OCI-LY7 (cell line): ENCODE measurements at regions not wholly inside any gene's neighbourhood (a gene's known extent, or its start where the extent isn't known, plus 50 kb on each side); places are given as distances from the start of the nearest gene placed in this dataset.

Experiments
- BruUV-seq: library from RNA; stranded (reverse); fragments of 400-500 nt; replicated peaks from 2 replicates; lab custom pipeline; 2021; lab: Mats Ljungman, UMichigan
- CTCF ChIA-PET: fragments of 300-600 bp; sonication (Branson Sonifier 250); formaldehyde crosslinking; loops from one replicate; lab custom pipeline; 2022; ENCODE audit warnings: antibody characterized with exemption; ENCODE audit not compliant: unreplicated experiment; lab: Charles Lee
- POLR2A ChIA-PET: fragments of 300-600 bp; sonication (Branson Sonifier 250); formaldehyde crosslinking; loops from one replicate; lab custom pipeline; 2022; ENCODE audit warnings: antibody characterized with exemption; lab: Charles Lee
- DNase-seq: peaks from one replicate; pipeline ENCODE4 v3.0.0-alpha.2; 2015; ENCODE audit warnings: low spot score
- H2AFZ ChIP-seq: fragments of 200-600 bp; sonication (generic), shearing (Covaris generic); 2 replicates; pipeline ENCODE4 v1.6.1; 2014; ENCODE audit warnings: mild to moderate bottlenecking, antibody characterized with exemption, low read length, moderate library complexity
- H3K27ac ChIP-seq: fragments of 200-600 bp; sonication (generic); 2 replicates; pipeline ENCODE4 v1.5.1; 2014; ENCODE audit warnings: mixed run types, low read depth, mild to moderate bottlenecking, moderate library complexity, low read length, inconsistent platforms; ENCODE audit not compliant: poor library complexity, severe bottlenecking
- H3K36me3 ChIP-seq: fragments of 200-600 bp; sonication (generic); 2 replicates; pipeline ENCODE4 v1.6.1; 2014; ENCODE audit warnings: mild to moderate bottlenecking, antibody characterized with exemption, low read length, moderate library complexity, mixed read lengths; ENCODE audit not compliant: insufficient read depth
- H3K4me1 ChIP-seq: fragments of 200-600 bp; sonication (generic); 2 replicates; pipeline ENCODE4 v1.5.1; 2014; ENCODE audit warnings: mild to moderate bottlenecking, low read length; ENCODE audit not compliant: insufficient read depth, poor library complexity, severe bottlenecking
- H3K4me2 ChIP-seq: fragments of 200-600 bp; sonication (generic); 2 replicates; pipeline ENCODE4 v1.6.1; 2014; ENCODE audit warnings: mild to moderate bottlenecking, low read length
- H3K4me3 ChIP-seq: fragments of 200-600 bp; sonication (generic); 2 replicates; pipeline ENCODE4 v1.5.1; 2014; ENCODE audit warnings: mild to moderate bottlenecking, low read depth, low read length; ENCODE audit not compliant: poor library complexity, severe bottlenecking
- H3K79me2 ChIP-seq: fragments of 200-600 bp; sonication (generic); 2 replicates; pipeline ENCODE4 v1.6.1; 2016; ENCODE audit warnings: low read depth, mild to moderate bottlenecking, low read length, moderate library complexity, mixed read lengths; ENCODE audit not compliant: insufficient read depth
- H3K9me2 ChIP-seq: fragments of 200-600 bp; sonication (generic); 2 replicates; pipeline ENCODE4 v1.6.1; 2016; ENCODE audit warnings: mild to moderate bottlenecking, low read length, mixed read lengths; ENCODE audit not compliant: insufficient read depth
- H3K9me3 ChIP-seq: fragments of 200-600 bp; sonication (generic); 2 replicates; pipeline ENCODE4 v1.6.1; 2014; ENCODE audit warnings: mild to moderate bottlenecking, mixed run types, low read length, mixed read lengths
- H4K20me1 ChIP-seq: fragments of 200-600 bp; sonication (generic); 2 replicates; pipeline ENCODE4 v1.6.1; 2014; ENCODE audit warnings: mild to moderate bottlenecking, antibody characterized with exemption, low read length, moderate library complexity, mixed read lengths; ENCODE audit not compliant: insufficient read depth
- CTCF ChIP-seq: fragments of 200-600 bp; sonication (generic); conservative IDR thresholded peaks from 2 replicates; pipeline ENCODE4 v1.5.1; 2014; ENCODE audit warnings: mild to moderate bottlenecking, antibody characterized with exemption, low read length, moderate library complexity, mixed read lengths
- EZH2phosphoT487 ChIP-seq: fragments of 200-600 bp; sonication (generic); IDR thresholded peaks from 2 replicates; pipeline ENCODE4 v1.6.1; 2018; ENCODE audit warnings: low read depth, borderline replicate concordance, mild to moderate bottlenecking, mixed run types, antibody characterized with exemption, low read length, moderate library complexity, mixed read lengths
- intact Hi-C: fragments of 100-400 bp; cut with micrococcal nuclease; formaldehyde crosslinking; loops from one replicate; pipeline ENCODE4 v1.10.0; 2022; ENCODE audit not compliant: unreplicated experiment

GRCh38 chr20:12112089-12112474, 194.4 kb downstream of the BTBD3 start:
- Histone ChIP-seq H3K4me3 (no peak overlapping the region), H4K20me1 (no peaks in the 10 kb centered on the region), H3K9me3 (no peaks in the 10 kb centered on the region), H3K4me2 (no peak overlapping the region), H3K9me2 (no peaks in the 10 kb centered on the region), H3K27ac (no peak overlapping the region), H3K36me3 (no peaks in the 10 kb centered on the region), H2AFZ (no peak overlapping the region), H3K4me1 (no peaks in the 10 kb centered on the region), H3K79me2 (no peaks in the 10 kb centered on the region)
- CTCF ChIA-PET: no interaction called here
- intact Hi-C loops: no loop called here
- TF ChIP-seq CTCF: no peak
- TF ChIP-seq EZH2phosphoT487: no peak
- no peak for DNase-seq
- no TSS peak for BruUV-seq
- POLR2A ChIA-PET: interaction anchor here (0.6 to 1.2 kb wide), 2 partner anchors 18 to 607 kb away, joined by 3 to 4 read pairs; no protein-coding TSS in a partner anchor

GRCh38 chr20:12112665-12113064, 195.0 kb downstream of the BTBD3 start:
- intact Hi-C loops: no loop called here
- Histone ChIP-seq H3K9me3 (no peaks in the 10 kb centered on the region), H3K4me2 (no peak overlapping the region), H4K20me1 (no peaks in the 10 kb centered on the region), H3K9me2 (no peaks in the 10 kb centered on the region), H3K79me2 (no peaks in the 10 kb centered on the region), H3K27ac (no peak overlapping the region), H2AFZ (no peak overlapping the region), H3K4me1 (no peaks in the 10 kb centered on the region), H3K4me3 (no peak overlapping the region), H3K36me3 (no peaks in the 10 kb centered on the region)
- CTCF ChIA-PET: no interaction called here
- no TSS peak for BruUV-seq
- POLR2A ChIA-PET: no interaction called here
- no peak for TF ChIP-seq EZH2phosphoT487
- TF ChIP-seq CTCF: no peak
- no peak for DNase-seq

GRCh38 chr20:12113075-12113467, 195.4 kb downstream of the BTBD3 start:
- Histone ChIP-seq H4K20me1 (no peaks in the 10 kb centered on the region), H3K4me2 (no peak overlapping the region), H3K79me2 (no peaks in the 10 kb centered on the region), H3K4me1 (no peaks in the 10 kb centered on the region), H2AFZ (no peak overlapping the region), H3K27ac (no peak overlapping the region), H3K9me3 (no peaks in the 10 kb centered on the region), H3K36me3 (no peaks in the 10 kb centered on the region), H3K4me3 (no peak overlapping the region), H3K9me2 (no peaks in the 10 kb centered on the region)
- BruUV-seq: no TSS peak
- intact Hi-C loops: no loop called here
- ChIA-PET CTCF (no interaction called here), POLR2A (no interaction called here)
- no peak for DNase-seq
- TF ChIP-seq EZH2phosphoT487 (no peak), CTCF (no peak)
